SK-MEL-5 (cell line): ENCODE measurements at regions not wholly inside any gene's neighbourhood (a gene's known extent, or its start where the extent isn't known, plus 50 kb on each side); places are given as distances from the start of the nearest gene placed in this dataset.

Source experiments
- DNase-seq: peaks from one replicate; pipeline ENCODE4 v3.0.0-alpha.2; 2016; ENCODE audit warnings: low read depth, low spot score
- in situ Hi-C: cut with HindIII; loops from 2 replicates; pipeline ENCODE4 v1.10.0; 2016; ENCODE audit warnings: low sequenced_read_pairs, high pct_unique_total_duplicates, low pct_unique_long_range_greater_than_20kb

DNA sequence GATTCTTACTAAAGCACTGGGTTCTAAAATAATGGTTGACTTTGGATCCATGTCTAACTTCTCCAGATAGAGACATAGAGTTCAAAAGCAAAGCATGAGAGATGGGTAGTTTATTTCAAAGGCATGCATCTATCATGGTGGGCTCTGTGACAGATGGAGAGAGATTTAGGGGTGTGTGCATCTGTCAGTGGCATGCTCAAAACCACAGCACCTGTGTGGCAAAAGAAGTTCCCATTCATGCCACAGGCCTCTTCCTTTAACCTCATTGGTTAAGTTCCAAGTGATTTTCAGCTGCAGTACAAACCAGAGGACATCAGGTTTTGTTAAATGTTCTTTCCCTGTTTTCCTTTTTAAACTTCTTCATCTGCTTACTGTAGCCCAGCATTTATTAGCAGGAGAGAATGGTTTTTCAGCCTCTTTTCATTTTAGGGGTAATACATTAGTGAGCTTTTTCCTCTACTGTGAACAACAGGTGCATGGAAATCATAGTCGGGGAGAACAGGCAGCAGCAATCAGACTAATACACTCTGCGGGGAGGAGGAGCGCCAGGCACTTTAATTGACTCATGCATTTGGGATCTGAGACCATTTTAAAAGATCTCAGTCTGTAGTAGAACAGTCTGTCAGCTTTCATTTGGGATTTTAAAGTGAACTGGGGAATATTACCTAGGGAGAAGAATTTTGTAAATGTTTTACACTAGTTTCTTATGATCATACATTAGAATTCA lies 52.4 kb upstream of the UPP2 start:
- no peak for DNase-seq
- in situ Hi-C loops, result no loop called here

GRCh38 chr2:158048327-158048726 lies 53.3 kb upstream of the UPP2 start:
- no peak for DNase-seq
- in situ Hi-C loops, result no loop called here

- peak; percentile 7 for DNase-seq
- in situ Hi-C loops, result no loop called here
Measured at GRCh38 chr2:158047156-158047611, 54.5 kb upstream of the UPP2 start.

- DNase-seq, result no peak
- in situ Hi-C loops, result no loop called here
Measured at GRCh38 chr2:158046121-158046880, 55.4 kb upstream of the UPP2 start.

DNA sequence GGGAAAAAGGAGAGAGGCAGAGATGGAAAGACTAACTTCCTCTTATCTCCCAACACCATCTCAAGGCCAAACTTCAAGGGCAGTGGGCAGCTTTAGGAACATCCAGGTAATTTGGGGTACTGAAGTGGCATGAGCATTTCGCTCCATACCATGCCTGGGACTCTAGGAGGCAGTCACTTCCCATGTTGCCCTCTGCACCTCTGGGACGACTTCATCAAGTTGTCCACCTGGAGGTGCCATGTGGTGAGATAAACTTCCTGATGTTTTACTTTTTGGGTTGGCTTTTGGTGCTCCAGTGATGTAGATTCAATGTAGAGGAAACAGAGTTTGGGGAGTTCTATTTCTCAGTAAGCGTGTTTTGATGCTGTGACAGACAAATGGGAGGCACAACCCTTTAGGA lies 56.3 kb upstream of the UPP2 start:
- in situ Hi-C loops, result no loop called here
- DNase-seq, result peak; percentile 22

- DNase-seq, result no peak
- in situ Hi-C loops, result no loop called here
Measured at GRCh38 chr2:158043181-158043948, 58.3 kb upstream of the UPP2 start.

DNA sequence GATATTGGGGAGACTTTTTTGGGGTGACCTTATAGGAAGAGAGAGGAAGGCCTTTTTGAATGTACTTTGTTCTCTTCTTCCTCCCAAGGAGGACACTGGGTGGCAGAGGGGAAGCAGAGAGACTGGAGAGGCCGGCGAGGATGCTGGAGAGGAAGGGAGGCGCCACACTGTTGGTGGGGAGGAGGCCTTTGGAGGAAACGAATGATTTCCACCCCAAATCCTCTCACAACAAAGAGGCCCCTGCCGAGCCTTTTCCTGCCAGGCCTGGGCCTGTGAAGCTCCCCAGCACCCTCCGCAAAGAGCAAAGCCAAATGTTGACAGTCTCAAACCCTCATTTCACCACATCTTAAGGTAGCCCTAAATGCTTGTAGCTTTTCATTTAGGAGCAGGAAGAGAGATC lies 59.0 kb upstream of the UPP2 start:
- no peak for DNase-seq
- in situ Hi-C loops, result no loop called here

DNA sequence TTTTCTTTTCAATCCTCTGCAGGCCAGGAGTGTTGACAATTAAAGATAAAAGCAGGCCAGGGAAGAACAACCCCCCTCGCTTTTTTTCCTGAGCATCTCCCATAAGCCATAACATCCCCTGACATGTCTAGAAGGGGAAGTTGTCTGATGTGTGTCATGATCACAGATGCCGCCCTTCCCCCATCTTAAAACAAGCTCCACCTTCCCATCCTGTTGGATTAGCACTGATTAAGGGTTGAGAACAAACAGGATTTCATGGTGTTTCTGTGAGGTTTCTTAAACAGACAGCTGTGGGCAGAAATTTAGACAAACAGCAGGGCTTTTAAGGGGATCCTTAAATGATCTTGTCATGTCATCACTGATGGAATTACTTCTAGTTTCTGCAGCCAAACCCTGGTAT lies 59.4 kb upstream of the UPP2 start:
- DNase-seq, result no peak
- in situ Hi-C loops, result no loop called here

- in situ Hi-C loops, result no loop called here
- DNase-seq, result no peak
Measured at GRCh38 chr2:158041400-158041799, 60.3 kb upstream of the UPP2 start.

DNA sequence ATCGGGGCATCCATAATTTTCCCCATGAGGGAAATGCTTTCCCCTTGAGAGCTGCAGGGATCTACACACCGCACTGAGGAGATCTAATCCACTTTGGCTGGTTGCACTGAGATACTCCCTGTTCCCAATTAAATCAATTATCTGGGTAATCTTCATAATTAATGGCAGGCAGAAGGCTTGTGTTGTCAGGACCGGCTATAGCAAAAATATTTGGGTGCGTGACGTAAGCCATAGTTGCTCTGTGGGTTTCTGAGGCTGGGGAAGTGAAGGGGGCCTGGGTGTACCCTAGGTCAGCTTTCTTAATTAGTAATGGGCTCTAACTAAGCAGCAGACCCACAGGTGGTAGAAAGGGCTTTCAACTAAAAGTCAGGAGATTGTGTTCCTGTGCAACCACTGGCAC lies 62.8 kb upstream of the UPP2 start:
- no peak for DNase-seq
- in situ Hi-C loops, result no loop called here

DNA sequence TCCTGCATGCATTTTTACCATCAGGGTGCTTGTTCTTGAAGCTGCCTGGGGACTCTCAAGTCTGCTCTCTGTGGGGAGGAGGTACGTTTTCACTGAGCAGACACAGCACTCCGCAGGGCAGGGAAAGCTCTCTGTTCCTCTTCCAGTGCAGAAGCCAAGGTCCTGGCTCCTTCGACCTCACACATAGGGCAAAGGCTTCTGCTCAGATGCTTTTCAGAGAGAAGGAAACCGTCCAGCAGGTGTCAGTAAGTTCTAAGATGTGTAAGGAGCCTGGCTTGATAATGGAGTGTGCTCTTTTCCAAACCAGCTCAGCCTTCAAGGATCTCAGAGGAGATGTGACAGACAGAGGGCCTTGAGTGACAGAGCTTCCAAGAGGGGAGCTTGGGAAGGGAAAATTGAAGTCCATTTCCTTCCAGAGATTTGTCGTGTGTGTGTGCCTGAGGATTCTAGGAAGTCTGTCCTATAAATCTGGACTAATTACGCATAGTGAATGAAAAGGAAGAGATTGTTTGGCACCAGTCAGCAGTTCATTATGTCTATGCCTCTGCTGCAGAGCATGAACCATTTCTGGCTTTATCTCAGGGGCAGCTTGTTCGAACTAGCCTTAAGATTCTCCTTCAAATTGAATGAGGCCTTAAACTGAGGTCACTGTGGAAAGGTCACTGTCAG lies 67.3 kb upstream of the UPP2 start:
- peak; percentile 85 for DNase-seq
- in situ Hi-C loops, result no loop called here

DNA sequence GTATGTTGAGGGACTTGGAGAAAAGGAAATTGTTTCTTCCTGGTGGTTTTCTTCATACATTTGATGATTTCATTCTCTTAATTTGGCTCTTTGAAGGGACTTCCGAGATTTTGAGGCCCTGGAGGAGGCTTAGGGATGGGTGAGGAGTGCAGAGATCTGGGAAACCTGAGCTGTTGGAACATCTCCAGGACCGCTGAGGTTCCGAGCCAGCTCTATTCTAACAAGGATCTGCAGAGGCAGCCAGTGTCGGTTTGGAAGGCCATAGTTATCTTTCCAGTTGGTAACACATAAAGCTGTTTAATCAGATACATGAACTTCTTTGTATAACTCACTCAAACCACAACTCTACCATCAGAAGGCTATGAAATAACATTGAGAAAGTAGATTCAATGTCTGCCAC lies 70.3 kb upstream of the UPP2 start:
- DNase-seq, result no peak
- in situ Hi-C loops, result no loop called here

DNA sequence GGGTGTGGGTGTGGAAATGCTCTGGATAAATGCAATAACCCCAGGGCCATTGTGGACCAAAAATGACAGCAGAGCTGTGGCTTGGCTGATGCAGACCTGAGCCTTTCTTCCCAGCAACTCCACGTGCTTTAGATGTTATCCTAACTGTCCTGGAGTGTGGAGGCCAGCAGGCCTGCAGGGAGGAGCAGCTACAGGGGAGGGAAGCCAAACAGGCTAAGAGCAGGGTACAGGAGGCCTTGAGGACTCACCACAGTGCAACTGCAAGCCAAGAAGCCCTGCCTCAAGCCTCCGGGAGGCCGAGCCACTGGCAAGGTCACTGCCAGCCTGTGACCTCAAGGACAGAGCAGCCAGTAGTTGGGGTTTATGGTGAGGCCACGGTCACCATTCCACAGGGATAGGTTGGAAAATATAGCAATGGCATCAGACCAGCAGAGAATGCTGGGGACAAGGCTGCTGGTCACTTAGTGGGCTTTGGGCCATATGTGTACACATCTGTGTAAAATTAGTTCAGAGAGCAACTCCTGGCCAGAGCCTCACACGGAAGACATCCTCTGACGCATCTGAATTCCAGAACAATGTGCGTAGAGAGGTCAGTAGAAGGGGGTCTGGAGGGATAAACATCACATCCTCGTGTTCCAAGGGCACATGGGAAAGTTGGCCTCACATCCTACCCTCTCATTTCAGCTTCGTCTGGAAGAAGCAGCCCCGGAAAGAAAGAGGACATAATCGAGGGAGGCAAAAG lies 76.2 kb upstream of the UPP2 start:
- DNase-seq, result no peak
- in situ Hi-C loops, result no loop called here

DNA sequence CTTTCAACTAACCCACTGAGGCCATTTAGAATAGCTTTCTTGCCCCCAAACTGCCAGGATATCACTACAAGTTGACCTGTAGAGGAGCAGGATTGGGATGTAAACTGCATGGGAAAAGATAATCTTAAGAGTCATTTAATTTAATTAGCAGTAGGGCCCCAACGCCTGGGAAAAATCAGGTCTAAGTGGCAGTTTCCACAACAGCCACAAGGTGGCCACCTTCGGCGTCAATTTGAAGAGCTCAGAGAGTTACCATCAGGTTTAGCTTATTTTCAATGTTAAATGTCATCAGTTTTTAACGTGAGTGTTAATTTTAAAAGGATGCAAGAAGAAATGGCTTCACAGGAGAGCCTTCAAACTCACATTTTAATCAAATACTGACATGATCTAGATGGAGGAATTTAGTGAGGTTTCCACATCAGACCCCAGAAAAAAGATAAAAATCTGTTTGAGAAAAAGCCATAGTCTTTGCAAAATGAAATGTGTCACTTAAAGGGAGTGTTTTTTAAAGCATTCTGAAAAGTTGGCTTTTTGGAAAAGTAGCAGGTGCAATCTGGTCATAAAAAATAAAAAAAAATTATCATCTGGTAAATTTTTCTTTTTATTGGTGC lies 77.3 kb upstream of the UPP2 start:
- peak; percentile 60 for DNase-seq
- in situ Hi-C loops, result loop anchor here (25.0 kb wide), 1 partner anchor 237 kb away; no protein-coding TSS in a partner anchor

GRCh38 chr2:158022888-158023287 lies 78.8 kb upstream of the UPP2 start:
- in situ Hi-C loops, result loop anchor here (25.0 kb wide), 1 partner anchor 236 kb away; no protein-coding TSS in a partner anchor
- DNase-seq, result no peak

- in situ Hi-C loops, result loop anchor here (25.0 kb wide), 1 partner anchor 234 kb away; no protein-coding TSS in a partner anchor
- no peak for DNase-seq
Measured at GRCh38 chr2:158021226-158021625, 80.5 kb upstream of the UPP2 start.
